NCI-H1092 (cell line): ENCODE measurements at regions not wholly inside any gene's neighbourhood (a gene's known extent, or its start where the extent isn't known, plus 50 kb on each side); places are given as distances from the start of the nearest gene placed in this dataset.

Experiments
- DNase-seq: peaks from one replicate; lab custom pipeline; 2025; lab: John Stamatoyannopoulos, UW

DNA sequence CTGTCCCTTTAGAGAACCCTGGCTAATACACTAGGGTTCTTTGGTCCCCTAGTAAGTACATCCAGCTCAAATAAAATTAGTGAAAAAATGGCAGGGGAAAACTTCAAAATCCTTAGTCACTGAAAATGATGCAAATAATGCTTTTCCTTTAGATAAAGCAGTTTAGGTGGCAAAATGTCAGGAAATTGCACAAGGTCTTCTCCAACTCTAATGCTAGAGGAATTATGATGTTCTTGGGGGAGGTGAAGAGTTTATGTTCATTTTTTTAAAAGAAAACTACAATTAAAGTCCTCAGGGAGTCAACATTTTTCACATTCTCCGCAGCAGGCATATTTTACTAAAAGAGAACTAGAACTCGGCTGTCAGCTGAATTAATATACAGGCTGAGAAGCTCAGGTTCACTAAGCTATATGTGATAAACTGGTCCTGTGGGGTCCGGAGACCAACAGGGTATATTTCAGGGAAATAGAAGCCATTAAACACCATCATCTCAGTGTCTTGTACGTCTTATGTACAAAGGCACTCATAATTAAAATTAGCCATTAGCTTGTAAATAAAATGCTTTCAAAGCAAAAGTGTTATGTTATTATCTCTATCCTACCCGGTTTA lies 1164.7 kb upstream of the AUTS2 start:
- no peak for DNase-seq

DNA sequence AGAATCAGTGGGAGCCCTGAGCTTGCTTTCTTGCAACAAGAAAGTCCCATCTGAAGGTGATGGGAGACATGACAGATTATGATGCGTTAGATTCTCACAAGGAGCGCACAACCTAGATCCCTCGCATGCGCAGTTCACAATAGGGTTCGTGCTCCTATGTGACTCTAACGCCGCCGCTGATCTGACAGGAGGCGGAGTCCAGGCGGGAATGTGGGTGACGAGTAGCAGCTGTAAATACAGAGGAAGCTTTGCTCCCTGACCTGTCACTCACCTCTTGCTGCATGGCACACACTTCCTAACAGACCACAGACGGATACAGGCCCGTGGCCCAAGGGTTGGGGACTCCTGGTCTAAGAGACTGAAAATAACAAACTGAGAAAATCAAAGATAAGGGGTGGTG lies 1163.4 kb upstream of the AUTS2 start:
- no peak for DNase-seq

- DNase-seq: no peak
These were observed 1160.3 kb upstream of the AUTS2 start for GRCh38 chr7:68438016-68438415.

DNA sequence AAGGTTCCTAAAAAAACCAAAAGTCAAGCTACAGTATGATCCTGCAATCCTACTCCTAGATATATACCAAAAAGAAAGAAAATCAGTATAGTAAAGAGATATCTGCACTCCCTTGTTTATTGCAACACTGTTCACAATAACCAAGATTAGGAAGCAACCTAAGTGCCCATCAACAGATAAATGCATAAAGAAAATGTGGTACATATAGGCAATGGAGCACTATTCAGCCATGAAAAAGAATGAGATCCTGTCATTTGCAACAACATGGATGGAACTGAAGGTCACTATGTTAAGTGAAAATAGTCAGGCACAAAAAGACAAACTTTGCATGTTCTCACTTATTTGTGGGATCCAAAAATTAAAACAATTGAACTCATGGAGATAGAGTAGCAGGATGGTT lies 1159.5 kb upstream of the AUTS2 start:
- DNase-seq: no peak

- DNase-seq: no peak
These were observed 1158.4 kb upstream of the AUTS2 start for GRCh38 chr7:68439897-68440296.

GRCh38 chr7:68440866-68441265 lies 1157.4 kb upstream of the AUTS2 start:
- DNase-seq: peak; percentile 30

- no peak for DNase-seq
These were observed 1156.6 kb upstream of the AUTS2 start for GRCh38 chr7:68441645-68442044.

GRCh38 chr7:68442931-68443631 lies 1155.2 kb upstream of the AUTS2 start:
- DNase-seq: no peak

GRCh38 chr7:68444042-68444441 lies 1154.2 kb upstream of the AUTS2 start:
- no peak for DNase-seq

GRCh38 chr7:68444956-68445355 lies 1153.3 kb upstream of the AUTS2 start:
- DNase-seq: no peak

DNA sequence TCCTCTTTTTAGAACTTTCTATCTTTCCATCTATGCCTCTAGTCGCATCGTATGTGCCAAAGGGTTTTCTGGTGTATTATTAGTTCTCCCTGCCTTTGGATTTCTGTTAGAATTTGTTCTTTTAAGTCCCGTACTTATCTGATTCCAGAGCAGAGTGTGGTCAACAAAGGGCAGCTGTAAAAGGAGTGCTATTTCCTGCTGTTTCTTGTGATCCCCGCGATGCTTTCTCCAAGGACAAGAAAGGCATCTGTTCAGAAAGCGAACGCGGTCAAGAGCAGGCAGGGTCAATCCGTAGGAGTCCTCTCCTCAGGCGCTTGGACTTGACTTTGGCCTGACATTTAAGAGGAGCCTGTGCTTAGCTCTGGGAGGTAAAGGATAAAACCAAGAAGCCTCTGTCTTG lies 1152.1 kb upstream of the AUTS2 start:
- no peak for DNase-seq

GRCh38 chr7:68449099-68449498 lies 1149.2 kb upstream of the AUTS2 start:
- DNase-seq: no peak

GRCh38 chr7:68449816-68450215 lies 1148.5 kb upstream of the AUTS2 start:
- DNase-seq: no peak

- no peak for DNase-seq
These were observed 1143.3 kb upstream of the AUTS2 start for GRCh38 chr7:68454931-68455330.

DNA sequence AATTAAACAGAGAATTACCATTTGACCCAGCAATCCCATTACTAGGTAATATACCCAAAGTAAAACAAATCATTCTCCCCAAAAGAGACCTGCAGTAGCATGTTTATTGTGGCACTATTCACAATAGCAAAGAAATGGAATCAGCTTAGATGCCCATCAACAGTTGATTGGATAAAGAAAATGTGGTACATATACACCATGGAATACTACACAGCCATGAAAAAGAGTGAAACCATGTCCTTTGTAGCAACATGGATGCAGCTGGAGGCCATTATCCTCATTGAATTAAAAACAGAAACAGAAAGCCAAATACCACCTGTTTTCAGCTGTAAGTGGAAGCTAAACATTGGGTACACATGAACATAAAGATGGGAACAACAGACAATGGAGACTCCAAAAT lies 1141.8 kb upstream of the AUTS2 start:
- no peak for DNase-seq

GRCh38 chr7:68457481-68457880 lies 1140.8 kb upstream of the AUTS2 start:
- no peak for DNase-seq

- no peak for DNase-seq
These were observed 1140.0 kb upstream of the AUTS2 start for GRCh38 chr7:68458010-68458908.

DNA sequence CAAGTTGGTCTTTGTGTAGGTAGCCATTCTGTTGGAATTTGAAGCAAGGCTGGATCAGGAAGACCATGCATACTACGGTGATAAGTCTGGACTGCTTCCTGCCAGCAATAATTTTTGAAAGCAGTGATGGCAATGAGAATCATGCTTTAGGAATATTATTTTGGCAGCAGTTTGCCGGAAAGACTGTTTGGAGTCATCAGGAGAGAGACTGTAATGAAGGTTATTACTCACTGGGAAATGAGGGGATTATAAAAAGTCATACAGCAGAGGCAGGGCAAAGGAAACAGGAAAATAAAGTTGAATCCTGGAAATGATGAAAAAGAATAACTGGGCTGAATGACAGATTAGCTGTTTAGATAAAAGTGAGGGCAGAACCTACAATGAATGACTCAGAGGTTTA lies 1136.8 kb upstream of the AUTS2 start:
- DNase-seq: no peak

DNA sequence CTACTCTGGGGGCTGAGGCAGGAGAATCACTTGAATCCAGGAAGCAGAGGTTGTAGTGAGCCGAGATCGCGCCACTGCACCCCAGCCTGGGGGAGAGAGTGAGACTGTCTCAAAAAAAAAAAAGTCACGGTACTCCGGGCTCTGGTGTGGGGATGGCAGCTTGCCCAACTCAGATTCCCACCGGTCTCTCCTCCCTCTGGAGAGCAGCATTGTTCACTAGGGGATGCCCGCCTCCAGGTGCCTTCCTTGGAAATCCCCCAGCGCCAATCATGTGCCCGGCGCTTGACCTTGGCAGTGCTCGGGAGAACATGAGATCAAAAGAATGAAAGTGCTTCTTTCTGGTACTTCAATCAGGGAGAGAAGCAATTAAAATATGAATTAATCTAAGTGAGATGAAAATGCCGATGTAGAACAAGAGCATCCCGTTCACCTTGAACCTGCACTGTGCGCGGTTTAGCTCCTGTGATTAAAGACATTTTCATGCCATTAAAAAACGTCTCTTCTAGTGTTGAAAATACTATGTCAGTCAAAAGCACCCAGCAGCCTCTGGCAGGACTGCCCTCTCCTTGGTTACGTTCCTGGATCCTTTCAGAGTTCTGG lies 1127.3 kb upstream of the AUTS2 start:
- peak; percentile 68 for DNase-seq

GRCh38 chr7:68472688-68473087 lies 1125.6 kb upstream of the AUTS2 start:
- no peak for DNase-seq

DNA sequence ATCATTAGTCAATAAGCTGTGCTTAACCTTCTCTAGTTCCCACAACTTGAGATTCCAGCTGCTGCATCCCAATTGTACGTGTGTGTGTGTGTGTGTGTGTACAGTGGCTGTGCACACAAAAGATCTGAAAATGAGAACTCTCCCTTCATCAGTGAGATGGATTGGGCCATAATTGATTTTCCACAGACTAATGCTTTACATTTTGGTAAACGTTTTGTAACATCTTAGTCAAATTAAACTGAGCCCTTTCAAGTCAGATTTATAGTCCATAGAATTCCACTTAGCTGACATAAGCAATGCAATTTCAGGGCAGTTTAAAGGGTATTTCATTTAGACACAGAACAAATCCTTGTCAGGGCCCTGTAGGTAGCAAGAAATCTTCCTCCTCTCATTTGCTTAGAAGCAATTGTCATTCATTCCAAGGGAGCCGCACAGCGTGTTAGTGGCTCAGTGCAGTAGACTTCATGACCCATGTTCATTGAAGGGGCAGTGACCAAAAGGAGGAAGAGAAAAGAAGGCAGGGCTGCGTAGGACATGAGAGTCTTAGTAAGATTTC lies 1123.5 kb upstream of the AUTS2 start:
- no peak for DNase-seq

DNA sequence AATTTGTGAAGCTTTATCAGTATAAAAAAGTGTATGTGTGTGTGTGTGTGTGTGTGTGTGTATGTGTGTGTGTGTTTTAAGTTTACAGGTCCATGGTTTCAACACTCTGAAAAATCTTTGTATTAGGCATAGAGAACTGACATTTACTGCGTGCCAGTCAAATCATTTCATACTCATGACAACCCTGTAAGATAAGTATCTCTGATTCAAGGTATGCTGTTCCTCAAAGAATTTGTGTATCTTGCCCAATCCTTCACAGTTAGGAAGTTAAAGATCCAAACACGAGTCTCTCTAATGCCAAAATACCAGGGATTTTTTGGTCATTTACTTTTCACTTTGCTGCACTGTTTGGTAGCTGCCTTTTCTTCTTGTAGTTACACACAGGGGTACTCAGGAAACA lies 1121.3 kb upstream of the AUTS2 start:
- no peak for DNase-seq
